PFSK-1 (cell line): ENCODE measurements at regions not wholly inside any gene's neighbourhood (a gene's known extent, or its start where the extent isn't known, plus 50 kb on each side); places are given as distances from the start of the nearest gene placed in this dataset.

Experiments used
- POLR2AphosphoS5 ChIP-seq: IDR thresholded peaks from 2 replicates; pipeline ENCODE4 v1.6.1; 2012; ENCODE audit warnings: low read depth, mild to moderate bottlenecking, control low read depth, low read length, moderate library complexity
- SIN3A ChIP-seq: IDR thresholded peaks from 2 replicates; pipeline ENCODE4 v1.6.1; 2012; ENCODE audit warnings: mild to moderate bottlenecking, low read length, moderate library complexity, borderline replicate concordance; ENCODE audit not compliant: insufficient read depth
- TAF1 ChIP-seq: IDR thresholded peaks from 2 replicates; pipeline ENCODE4 v1.6.1; 2012; ENCODE audit warnings: low read length, control low read depth, borderline replicate concordance; ENCODE audit not compliant: insufficient read depth
- TF ChIP-seq, protein P1 (sequence below), 2 experiments: IDR thresholded peaks; 2 replicates each; pipeline versions ENCODE4 v1.6.1 to v1.8.0; 2011 to 2012; ENCODE audit warnings: low read depth in 2 of 2, low read length in 2 of 2, control low read depth in 1 of 2, inconsistent platforms in 1 of 2, mild to moderate bottlenecking in 1 of 2, moderate library complexity in 1 of 2; ENCODE audit not compliant: insufficient read depth in 1 of 2

- TF ChIP-seq, protein P1, sequence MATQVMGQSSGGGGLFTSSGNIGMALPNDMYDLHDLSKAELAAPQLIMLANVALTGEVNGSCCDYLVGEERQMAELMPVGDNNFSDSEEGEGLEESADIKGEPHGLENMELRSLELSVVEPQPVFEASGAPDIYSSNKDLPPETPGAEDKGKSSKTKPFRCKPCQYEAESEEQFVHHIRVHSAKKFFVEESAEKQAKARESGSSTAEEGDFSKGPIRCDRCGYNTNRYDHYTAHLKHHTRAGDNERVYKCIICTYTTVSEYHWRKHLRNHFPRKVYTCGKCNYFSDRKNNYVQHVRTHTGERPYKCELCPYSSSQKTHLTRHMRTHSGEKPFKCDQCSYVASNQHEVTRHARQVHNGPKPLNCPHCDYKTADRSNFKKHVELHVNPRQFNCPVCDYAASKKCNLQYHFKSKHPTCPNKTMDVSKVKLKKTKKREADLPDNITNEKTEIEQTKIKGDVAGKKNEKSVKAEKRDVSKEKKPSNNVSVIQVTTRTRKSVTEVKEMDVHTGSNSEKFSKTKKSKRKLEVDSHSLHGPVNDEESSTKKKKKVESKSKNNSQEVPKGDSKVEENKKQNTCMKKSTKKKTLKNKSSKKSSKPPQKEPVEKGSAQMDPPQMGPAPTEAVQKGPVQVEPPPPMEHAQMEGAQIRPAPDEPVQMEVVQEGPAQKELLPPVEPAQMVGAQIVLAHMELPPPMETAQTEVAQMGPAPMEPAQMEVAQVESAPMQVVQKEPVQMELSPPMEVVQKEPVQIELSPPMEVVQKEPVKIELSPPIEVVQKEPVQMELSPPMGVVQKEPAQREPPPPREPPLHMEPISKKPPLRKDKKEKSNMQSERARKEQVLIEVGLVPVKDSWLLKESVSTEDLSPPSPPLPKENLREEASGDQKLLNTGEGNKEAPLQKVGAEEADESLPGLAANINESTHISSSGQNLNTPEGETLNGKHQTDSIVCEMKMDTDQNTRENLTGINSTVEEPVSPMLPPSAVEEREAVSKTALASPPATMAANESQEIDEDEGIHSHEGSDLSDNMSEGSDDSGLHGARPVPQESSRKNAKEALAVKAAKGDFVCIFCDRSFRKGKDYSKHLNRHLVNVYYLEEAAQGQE (IDR thresholded peaks at IDR 0.05; ENCODE audit: insufficient read depth in 1 of 2, low read depth in 2 of 2, low read length in 2 of 2), result no peak
- TF ChIP-seq POLR2AphosphoS5 (no peak), SIN3A (no peak), TAF1 (no peak)
Observed at GRCh38 chr4:27364509-27364908, 503.9 kb downstream of the STIM2 start.
